Osteoblast (primary cell): ENCODE measurements at regions not wholly inside any gene's neighbourhood (a gene's known extent, or its start where the extent isn't known, plus 50 kb on each side); places are given as distances from the start of the nearest gene placed in this dataset.
"Not testable (repeated sequence)": the region's sequence is repeated elsewhere in the genome, so short reads cannot be mapped to it uniquely, and the experiment has no call there.

Experiments used
- DNase-seq: peaks from one replicate; pipeline ENCODE4 v3.0.0; 2011; ENCODE audit warnings: low spot score, mixed read lengths; ENCODE audit not compliant: insufficient read length; ENCODE audit errors: missing footprints
- H2AFZ ChIP-seq: 2 replicates; pipeline ENCODE4 v1.6.0; 2011; ENCODE audit warnings: mild to moderate bottlenecking, low read length
- H3K27ac ChIP-seq: 2 replicates; pipeline ENCODE4 v1.5.1; 2011; ENCODE audit warnings: mild to moderate bottlenecking, low read depth, low read length, moderate library complexity
- H3K27me3 ChIP-seq: 2 replicates; pipeline ENCODE4 v1.6.0; 2012; ENCODE audit warnings: mild to moderate bottlenecking, control low read depth, inconsistent platforms, low read length, moderate library complexity; ENCODE audit not compliant: insufficient read depth
- H3K36me3 ChIP-seq: 2 replicates; pipeline ENCODE4 v1.5.1; 2011; ENCODE audit warnings: mild to moderate bottlenecking, low read length, control low read depth, moderate library complexity; ENCODE audit not compliant: insufficient read depth
- H3K4me1 ChIP-seq: 2 replicates; pipeline ENCODE4 v1.5.1; 2011; ENCODE audit warnings: mild to moderate bottlenecking, low read length, control low read depth, moderate library complexity; ENCODE audit not compliant: insufficient read depth
- H3K4me2 ChIP-seq: 2 replicates; pipeline ENCODE4 v1.6.0; 2011; ENCODE audit warnings: mild to moderate bottlenecking, low read length; ENCODE audit not compliant: insufficient read depth
- H3K4me3 ChIP-seq: fragments of 200-600 bp; sonication (generic); 3 replicates; pipeline ENCODE4 v1.5.1; 2012; ENCODE audit warnings: mild to moderate bottlenecking, low read length, inconsistent platforms; ENCODE audit not compliant: insufficient read depth
- H3K79me2 ChIP-seq: 2 replicates; pipeline ENCODE4 v1.6.0; 2012; ENCODE audit warnings: mild to moderate bottlenecking, low read length, control low read depth, inconsistent platforms; ENCODE audit not compliant: insufficient read depth
- H3K9me3 ChIP-seq: 2 replicates; pipeline ENCODE4 v1.5.1; 2011; ENCODE audit warnings: low read depth, low read length, control low read depth
- H4K20me1 ChIP-seq: 2 replicates; pipeline ENCODE4 v1.6.0; 2012; ENCODE audit warnings: mild to moderate bottlenecking, low read length, control low read depth; ENCODE audit not compliant: insufficient read depth
- CTCF ChIP-seq: IDR thresholded peaks from 2 replicates; pipeline ENCODE4 v1.5.1; 2011; ENCODE audit warnings: mild to moderate bottlenecking, low read depth, low read length, moderate library complexity; ENCODE audit errors: extremely low read depth

GRCh38 chr6:86203044-86203443 lies 560.4 kb upstream of the SYNCRIP start:
- no peaks in the 10 kb centered on the region for H3K4me1 ChIP-seq
- peaks cover 2% of the 10 kb centered on the region for H3K9me3 ChIP-seq
- no peak overlapping the region for H3K4me3 ChIP-seq
- H3K79me2 ChIP-seq, result no peaks in the 10 kb centered on the region
- no peak overlapping the region for H3K4me2 ChIP-seq
- no peaks in the 10 kb centered on the region for H3K36me3 ChIP-seq
- H3K27me3 ChIP-seq, result no peaks in the 10 kb centered on the region
- no peak for TF ChIP-seq CTCF
- no peak for DNase-seq
- no peak overlapping the region for H2AFZ ChIP-seq
- H3K27ac ChIP-seq, result no peak overlapping the region
- H4K20me1 ChIP-seq, result no peaks in the 10 kb centered on the region

- DNase-seq, result no peak
- no peak for TF ChIP-seq CTCF
- Histone ChIP-seq H3K4me2 (no peak overlapping the region), H2AFZ (no peak overlapping the region), H3K4me3 (no peak overlapping the region), H3K36me3 (no peaks in the 10 kb centered on the region), H4K20me1 (no peaks in the 10 kb centered on the region), H3K79me2 (no peaks in the 10 kb centered on the region), H3K27me3 (no peaks in the 10 kb centered on the region), H3K9me3 (no peaks in the 10 kb centered on the region), H3K4me1 (no peaks in the 10 kb centered on the region), H3K27ac (no peak overlapping the region)
Measured at GRCh38 chr6:86193821-86194220, 551.1 kb upstream of the SYNCRIP start.

DNA sequence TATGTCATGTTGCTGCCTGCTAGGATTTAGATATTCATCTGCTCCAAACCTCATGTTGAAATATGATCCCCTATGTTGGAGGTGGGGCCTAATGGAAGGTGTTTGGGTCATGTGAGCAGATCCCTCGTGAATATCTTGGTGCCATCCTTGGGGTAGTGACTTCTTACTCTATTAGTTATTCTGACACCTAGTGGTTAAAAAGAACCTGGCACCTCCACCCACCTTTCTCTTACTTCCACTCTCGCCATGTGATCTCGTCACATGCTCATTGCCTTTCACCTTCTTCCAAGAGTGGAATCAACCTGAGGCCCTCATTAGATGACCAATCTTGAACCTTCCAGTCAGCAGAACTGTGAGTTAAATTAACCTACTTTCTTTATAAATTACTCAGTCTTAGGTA lies 549.4 kb upstream of the SYNCRIP start:
- Histone ChIP-seq H3K79me2 (no peaks in the 10 kb centered on the region), H3K9me3 (no peaks in the 10 kb centered on the region), H3K4me2 (no peak overlapping the region), H3K27me3 (no peaks in the 10 kb centered on the region), H3K36me3 (no peaks in the 10 kb centered on the region), H4K20me1 (no peaks in the 10 kb centered on the region), H3K4me1 (no peaks in the 10 kb centered on the region), H3K4me3 (no peak overlapping the region), H2AFZ (no peak overlapping the region), H3K27ac (no peak overlapping the region)
- DNase-seq, result no peak
- TF ChIP-seq CTCF, result peak; percentile 6

- not testable (repeated sequence) for DNase-seq, H3K27me3 ChIP-seq, H2AFZ ChIP-seq, H4K20me1 ChIP-seq, H3K4me2 ChIP-seq, H3K27ac ChIP-seq, H3K4me3 ChIP-seq, H3K4me1 ChIP-seq, H3K9me3 ChIP-seq, H3K79me2 ChIP-seq, H3K36me3 ChIP-seq
Measured at GRCh38 chr6:86175149-86175548, 532.5 kb upstream of the SYNCRIP start.

GRCh38 chr6:86154852-86155251 lies 512.2 kb upstream of the SYNCRIP start:
- Histone ChIP-seq H3K4me1 (no peaks in the 10 kb centered on the region), H3K9me3 (no peaks in the 10 kb centered on the region), H3K36me3 (no peaks in the 10 kb centered on the region), H3K79me2 (no peaks in the 10 kb centered on the region), H3K27me3 (no peaks in the 10 kb centered on the region), H3K4me3 (no peak overlapping the region), H4K20me1 (no peaks in the 10 kb centered on the region), H3K27ac (no peak overlapping the region), H3K4me2 (no peak overlapping the region), H2AFZ (no peak overlapping the region)
- no peak for TF ChIP-seq CTCF
- DNase-seq, result no peak
